ENCODE measurements at regions not wholly inside any gene's neighbourhood (a gene's known extent, or its start where the extent isn't known, plus 50 kb on each side); places are given as distances from the start of the nearest gene placed in this dataset.

- peaks cover 5% of the 10 kb centered on the region; the same call in 1 of the 2 replicates for H3K27me3 Mint-ChIP-seq (ENCODE audit: low read depth)
- peaks cover 4% of the 10 kb centered on the region; the same call in 1 of the 2 replicates for H3K9me3 Mint-ChIP-seq
- no peaks in the 10 kb centered on the region for H3K36me3 Mint-ChIP-seq
- DNase-seq (ENCODE audit: low spot score) (no peak), ATAC-seq (no peak)
- H3K27ac Mint-ChIP-seq, result no peak overlapping the region
- ChIA-PET POLR2A (no interaction called here), CTCF (interaction anchor here (2.7 kb wide), 1 partner anchor 43 kb away, joined by 13 read pairs; no protein-coding TSS in a partner anchor)
- no peaks in the 10 kb centered on the region for H3K4me1 Mint-ChIP-seq
- H3K4me3 Mint-ChIP-seq, result no peak overlapping the region
- TF ChIP-seq, protein P1, sequence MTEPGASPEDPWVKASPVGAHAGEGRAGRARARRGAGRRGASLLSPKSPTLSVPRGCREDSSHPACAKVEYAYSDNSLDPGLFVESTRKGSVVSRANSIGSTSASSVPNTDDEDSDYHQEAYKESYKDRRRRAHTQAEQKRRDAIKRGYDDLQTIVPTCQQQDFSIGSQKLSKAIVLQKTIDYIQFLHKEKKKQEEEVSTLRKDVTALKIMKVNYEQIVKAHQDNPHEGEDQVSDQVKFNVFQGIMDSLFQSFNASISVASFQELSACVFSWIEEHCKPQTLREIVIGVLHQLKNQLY (CRISPR knock-in tag; IDR thresholded peaks at IDR 0.05), result no peak
- no peak for TF ChIP-seq ATF1 (CRISPR knock-in tag; IDR thresholded peaks at IDR 0.05)
- TF ChIP-seq, protein P2, sequence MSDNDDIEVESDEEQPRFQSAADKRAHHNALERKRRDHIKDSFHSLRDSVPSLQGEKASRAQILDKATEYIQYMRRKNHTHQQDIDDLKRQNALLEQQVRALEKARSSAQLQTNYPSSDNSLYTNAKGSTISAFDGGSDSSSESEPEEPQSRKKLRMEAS (CRISPR knock-in tag; IDR thresholded peaks at IDR 0.05), result no peak
- TF ChIP-seq, protein P3, sequence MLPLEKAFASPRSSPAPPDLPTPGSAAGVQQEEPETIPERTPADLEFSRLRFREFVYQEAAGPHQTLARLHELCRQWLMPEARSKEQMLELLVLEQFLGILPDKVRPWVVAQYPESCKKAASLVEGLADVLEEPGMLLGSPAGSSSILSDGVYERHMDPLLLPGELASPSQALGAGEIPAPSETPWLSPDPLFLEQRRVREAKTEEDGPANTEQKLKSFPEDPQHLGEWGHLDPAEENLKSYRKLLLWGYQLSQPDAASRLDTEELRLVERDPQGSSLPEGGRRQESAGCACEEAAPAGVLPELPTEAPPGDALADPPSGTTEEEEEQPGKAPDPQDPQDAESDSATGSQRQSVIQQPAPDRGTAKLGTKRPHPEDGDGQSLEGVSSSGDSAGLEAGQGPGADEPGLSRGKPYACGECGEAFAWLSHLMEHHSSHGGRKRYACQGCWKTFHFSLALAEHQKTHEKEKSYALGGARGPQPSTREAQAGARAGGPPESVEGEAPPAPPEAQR (CRISPR knock-in tag; IDR thresholded peaks at IDR 0.05), result no peak
Observed at GRCh38 chr6:166075186-166075585, 92.5 kb downstream of the TBXT start.

DNA sequence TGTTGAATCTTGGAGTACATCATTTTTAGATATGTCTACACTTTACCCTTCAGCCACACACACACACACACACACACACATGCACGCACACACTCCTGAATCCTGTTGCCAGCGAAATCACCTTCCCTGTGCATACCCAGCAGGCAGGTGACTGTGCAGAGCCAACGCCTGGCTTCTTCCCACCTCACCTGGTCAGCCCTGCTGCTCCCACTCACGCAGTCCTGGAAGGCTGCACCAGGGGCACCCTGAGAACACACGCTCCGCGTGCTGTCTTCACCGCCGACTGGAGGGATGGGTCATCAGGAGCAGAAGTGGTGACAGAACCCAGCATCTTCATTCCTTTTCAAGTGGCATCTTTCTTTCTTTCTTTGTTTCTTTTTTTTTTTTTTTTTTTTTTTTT is 94.6 kb downstream of the TBXT start:
- ChIA-PET CTCF (interaction anchor here (1.0 kb wide), 1 partner anchor 25 kb away, joined by 3 read pairs; no protein-coding TSS in a partner anchor), POLR2A (no interaction called here)
- H3K27me3 Mint-ChIP-seq (ENCODE audit: low read depth), result peaks cover 5% of the 10 kb centered on the region; the same call in 1 of the 2 replicates
- TF ChIP-seq ZNF671 (CRISPR knock-in tag; IDR thresholded peaks at IDR 0.05) (no peak), ZNF219 (CRISPR knock-in tag; IDR thresholded peaks at IDR 0.05; ENCODE audit: borderline replicate concordance) (no peak), AFF4 (CRISPR knock-in tag; IDR thresholded peaks at IDR 0.05; ENCODE audit: borderline replicate concordance) (no peak), ZMAT4 (CRISPR knock-in tag; IDR thresholded peaks at IDR 0.05) (no peak), NFYB (CRISPR knock-in tag; conservative IDR thresholded peaks at IDR 0.05; ENCODE audit: low read depth) (no peak), IRF2 (CRISPR knock-in tag; IDR thresholded peaks at IDR 0.05; ENCODE audit: borderline replicate concordance, low read depth) (no peak), ZNF263 (CRISPR knock-in tag; IDR thresholded peaks at IDR 0.05; ENCODE audit: low read depth) (no peak), ETV6 (CRISPR knock-in tag; IDR thresholded peaks at IDR 0.05) (no peak), USF2 (CRISPR knock-in tag; IDR thresholded peaks at IDR 0.05) (no peak), TEAD4 (CRISPR knock-in tag; IDR thresholded peaks at IDR 0.05) (no peak)
- TF ChIP-seq, protein P4, sequence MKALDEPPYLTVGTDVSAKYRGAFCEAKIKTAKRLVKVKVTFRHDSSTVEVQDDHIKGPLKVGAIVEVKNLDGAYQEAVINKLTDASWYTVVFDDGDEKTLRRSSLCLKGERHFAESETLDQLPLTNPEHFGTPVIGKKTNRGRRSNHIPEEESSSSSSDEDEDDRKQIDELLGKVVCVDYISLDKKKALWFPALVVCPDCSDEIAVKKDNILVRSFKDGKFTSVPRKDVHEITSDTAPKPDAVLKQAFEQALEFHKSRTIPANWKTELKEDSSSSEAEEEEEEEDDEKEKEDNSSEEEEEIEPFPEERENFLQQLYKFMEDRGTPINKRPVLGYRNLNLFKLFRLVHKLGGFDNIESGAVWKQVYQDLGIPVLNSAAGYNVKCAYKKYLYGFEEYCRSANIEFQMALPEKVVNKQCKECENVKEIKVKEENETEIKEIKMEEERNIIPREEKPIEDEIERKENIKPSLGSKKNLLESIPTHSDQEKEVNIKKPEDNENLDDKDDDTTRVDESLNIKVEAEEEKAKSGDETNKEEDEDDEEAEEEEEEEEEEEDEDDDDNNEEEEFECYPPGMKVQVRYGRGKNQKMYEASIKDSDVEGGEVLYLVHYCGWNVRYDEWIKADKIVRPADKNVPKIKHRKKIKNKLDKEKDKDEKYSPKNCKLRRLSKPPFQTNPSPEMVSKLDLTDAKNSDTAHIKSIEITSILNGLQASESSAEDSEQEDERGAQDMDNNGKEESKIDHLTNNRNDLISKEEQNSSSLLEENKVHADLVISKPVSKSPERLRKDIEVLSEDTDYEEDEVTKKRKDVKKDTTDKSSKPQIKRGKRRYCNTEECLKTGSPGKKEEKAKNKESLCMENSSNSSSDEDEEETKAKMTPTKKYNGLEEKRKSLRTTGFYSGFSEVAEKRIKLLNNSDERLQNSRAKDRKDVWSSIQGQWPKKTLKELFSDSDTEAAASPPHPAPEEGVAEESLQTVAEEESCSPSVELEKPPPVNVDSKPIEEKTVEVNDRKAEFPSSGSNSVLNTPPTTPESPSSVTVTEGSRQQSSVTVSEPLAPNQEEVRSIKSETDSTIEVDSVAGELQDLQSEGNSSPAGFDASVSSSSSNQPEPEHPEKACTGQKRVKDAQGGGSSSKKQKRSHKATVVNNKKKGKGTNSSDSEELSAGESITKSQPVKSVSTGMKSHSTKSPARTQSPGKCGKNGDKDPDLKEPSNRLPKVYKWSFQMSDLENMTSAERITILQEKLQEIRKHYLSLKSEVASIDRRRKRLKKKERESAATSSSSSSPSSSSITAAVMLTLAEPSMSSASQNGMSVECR (CRISPR knock-in tag; IDR thresholded peaks at IDR 0.05; ENCODE audit: borderline replicate concordance), result no peak
- DNase-seq (ENCODE audit: low spot score) (no peak), ATAC-seq (no peak)
- no peak overlapping the region for H3K27ac Mint-ChIP-seq
- peaks cover 18% of the 10 kb centered on the region for H3K9me3 Mint-ChIP-seq
- no peaks in the 10 kb centered on the region for H3K4me1 Mint-ChIP-seq
- H3K4me3 Mint-ChIP-seq, result no peak overlapping the region
- no peaks in the 10 kb centered on the region for H3K36me3 Mint-ChIP-seq
